ENCODE measurements at regions not wholly inside any gene's neighbourhood (a gene's known extent, or its start where the extent isn't known, plus 50 kb on each side); places are given as distances from the start of the nearest gene placed in this dataset.
"Not testable (repeated sequence)": the region's sequence is repeated elsewhere in the genome, so short reads cannot be mapped to it uniquely, and the experiment has no call there.

DNA sequence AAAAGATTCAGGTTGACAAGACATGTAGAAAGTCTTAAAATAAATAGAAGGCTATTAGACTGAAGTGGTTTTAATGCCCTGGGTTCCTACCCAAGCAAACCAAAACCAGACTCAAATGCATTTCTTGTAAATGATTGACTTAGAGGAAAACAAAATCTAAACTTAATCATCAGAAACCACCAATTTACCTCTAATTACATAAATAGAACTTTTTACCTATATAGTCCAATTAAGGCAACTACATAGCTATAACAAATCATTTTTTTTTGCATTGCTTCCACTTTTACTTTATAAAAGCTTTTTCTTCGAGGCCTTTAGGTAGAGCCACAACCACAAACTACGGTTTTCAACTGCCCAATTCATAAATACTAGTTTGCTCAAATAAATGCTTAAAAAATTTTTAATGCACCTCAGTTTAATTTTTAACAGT is 231.3 kb upstream of the ARHGEF26 start:
- DNase-seq (ENCODE audit: low read depth in 4 of 4, low spot score in 2 of 4): no peak

DNA sequence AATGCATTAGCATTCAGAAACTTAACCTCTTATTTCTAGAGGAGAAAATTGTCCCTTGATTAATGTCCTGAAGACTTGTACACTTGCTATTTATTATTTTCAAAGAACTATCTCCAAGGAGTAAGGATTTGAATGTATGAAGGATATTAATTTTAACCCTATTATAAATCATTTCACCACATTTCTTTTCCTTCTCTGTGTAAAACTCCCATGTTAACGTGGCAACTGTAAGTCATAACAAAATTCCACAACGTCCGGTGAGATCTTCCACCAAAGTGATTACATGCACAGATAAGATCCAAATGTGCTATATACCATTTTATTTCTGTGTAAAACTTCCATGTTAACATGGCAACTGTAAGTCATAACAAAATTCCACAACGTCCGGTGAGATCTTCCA is 229.1 kb upstream of the ARHGEF26 start:
- DNase-seq (ENCODE audit: low read depth in 4 of 4, low spot score in 2 of 4): no peak

DNA sequence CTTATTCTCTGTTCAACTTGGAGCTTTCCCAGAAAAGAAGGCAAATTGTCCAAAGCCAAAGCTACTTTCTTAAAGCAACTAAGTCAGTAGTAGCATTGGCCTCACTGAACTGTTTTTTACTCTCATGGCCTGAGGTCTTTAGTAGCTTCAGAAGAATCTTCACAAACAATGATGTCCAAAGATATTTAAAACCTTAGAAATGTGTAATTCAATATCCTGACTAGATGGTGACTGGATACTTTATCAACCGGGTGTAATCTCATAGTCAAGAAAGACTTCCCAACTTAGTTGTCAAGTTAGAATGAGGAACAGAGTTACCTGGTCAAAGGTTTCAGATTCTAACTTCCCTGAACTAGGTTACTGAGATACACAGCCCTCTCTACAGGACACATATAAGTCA is 226.3 kb upstream of the ARHGEF26 start:
- no peak for DNase-seq (ENCODE audit: low read depth in 4 of 4, low spot score in 2 of 4)

DNA sequence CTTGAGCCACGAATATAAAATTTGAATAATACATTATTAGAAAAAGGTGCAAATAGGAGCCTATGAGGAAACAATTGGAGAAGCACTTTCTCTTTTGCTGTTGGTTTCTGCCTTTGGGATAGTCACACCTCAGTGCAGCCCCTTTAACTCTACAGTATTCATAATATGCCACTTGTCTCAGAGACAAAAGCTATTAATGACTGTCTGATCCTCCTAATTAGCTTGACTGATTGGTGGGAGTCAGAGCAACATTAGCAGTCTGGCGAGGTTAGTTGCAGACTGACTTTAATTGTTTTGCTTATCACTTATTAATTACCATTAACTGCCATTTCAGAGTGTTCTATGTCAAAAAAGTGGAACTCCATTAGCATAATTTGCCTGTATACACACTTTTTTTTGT is 225.0 kb upstream of the ARHGEF26 start:
- DNase-seq (ENCODE audit: low read depth in 4 of 4, low spot score in 2 of 4): no peak

DNA sequence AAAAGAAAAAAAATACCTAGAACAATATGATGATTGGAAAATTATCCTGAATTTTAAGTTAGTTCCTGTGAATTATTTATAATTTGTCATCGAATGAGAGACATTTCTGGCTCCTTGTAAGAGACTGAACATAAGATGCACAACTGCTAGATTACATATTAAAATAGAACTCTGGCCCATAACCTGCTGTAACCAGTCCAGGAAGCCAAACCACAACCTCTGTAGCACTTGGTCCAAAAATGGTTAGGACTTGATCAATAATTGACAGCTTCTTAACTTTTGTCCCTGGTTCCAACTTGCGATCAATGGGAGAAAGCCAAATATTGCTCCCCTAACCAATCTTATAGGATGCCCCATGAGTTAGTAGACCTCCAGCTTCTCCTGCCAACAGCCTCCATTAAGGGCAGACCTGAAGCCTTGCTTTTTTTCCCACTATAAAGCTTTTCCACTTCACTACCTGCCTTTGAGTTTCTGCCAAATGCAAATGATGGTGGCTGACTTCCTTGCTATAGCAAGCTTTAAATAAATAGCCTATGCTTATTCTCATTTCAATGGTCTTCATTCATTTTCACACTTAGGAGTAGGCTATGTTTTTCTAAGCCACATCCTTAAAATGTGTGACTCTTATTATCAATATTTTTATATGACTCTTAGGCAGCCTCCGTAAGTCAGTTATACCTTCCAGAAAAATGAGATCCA is 224.0 kb upstream of the ARHGEF26 start:
- no peak for DNase-seq (ENCODE audit: low read depth in 4 of 4, low spot score in 2 of 4)

DNA sequence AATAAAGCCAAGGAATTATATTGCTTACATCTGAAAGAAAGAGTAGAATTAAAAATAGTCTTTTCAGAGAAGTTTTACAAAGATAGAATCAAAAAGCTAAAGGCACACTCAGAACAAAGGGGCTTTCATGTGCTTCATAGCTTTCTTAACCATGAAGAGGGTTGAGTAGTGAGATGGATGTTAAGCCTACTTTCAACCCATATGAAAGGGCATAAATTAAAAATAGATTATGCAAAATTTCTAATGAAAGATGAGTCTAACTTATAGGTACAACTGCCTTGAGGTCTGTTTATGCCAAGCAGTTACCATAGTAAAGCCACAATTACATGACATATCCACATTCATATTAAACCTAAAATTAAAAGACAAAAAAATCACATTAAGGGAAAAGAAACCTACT is 223.3 kb upstream of the ARHGEF26 start:
- DNase-seq (ENCODE audit: low read depth in 4 of 4, low spot score in 2 of 4): no peak

DNA sequence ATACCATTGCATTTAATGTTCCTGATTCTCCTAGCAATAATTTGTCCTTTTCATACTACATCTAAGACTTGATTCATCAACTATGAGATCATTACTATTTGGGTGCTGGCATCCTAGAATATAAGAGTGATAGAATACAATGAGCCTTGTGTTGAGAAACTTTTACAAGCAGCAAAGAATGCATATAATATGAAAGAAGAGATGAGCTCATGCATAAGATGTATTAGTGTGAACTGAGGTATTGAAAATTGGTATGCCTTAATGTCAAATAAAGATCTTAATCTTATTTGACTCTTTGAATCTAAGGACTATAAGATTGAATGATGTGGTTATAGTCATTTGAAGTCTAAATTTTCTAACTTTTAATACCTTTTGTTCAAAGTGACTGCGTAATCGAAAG is 220.0 kb upstream of the ARHGEF26 start:
- no peak for DNase-seq (ENCODE audit: low read depth in 4 of 4, low spot score in 2 of 4)

DNA sequence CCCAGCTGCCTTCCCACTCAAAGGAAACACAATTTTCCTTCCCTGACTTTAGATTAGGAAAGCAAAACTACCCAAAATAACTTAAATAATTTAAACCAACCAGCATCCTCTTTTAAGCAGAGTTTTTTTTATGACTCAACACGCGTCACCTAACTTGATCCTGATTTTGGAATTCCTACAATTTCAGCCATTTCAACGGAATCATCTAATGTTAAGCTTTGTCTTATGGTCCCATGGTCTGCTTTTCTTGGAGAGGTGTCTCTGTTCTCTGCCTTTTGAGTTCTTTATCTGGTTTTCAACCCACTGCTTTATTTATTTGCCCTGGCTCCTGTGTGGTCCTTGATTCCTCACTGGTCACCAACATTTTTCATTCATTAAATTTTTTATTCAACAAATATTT is 219.2 kb upstream of the ARHGEF26 start:
- DNase-seq (ENCODE audit: low read depth in 4 of 4, low spot score in 2 of 4): no peak

DNA sequence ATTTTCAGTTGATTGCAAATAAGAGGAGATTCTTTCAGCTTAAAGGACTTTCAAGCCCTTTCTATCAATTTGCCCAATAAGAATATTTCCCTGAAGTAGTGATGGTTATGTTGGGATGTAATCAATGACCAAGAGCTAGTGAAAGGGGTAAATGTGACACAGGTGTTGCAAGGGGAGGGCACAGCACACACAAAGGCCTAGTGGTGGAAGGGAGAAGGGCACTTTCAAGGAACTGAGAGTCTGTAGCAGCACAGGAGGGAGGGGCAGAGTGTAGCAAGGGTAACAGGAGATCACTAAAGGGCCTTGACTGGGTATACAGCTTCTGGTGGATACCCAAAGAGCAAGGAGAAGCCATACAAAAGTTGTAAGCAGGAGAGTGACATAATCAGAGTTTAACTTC is 217.8 kb upstream of the ARHGEF26 start:
- DNase-seq (ENCODE audit: low read depth in 4 of 4, low spot score in 2 of 4): no peak

DNA sequence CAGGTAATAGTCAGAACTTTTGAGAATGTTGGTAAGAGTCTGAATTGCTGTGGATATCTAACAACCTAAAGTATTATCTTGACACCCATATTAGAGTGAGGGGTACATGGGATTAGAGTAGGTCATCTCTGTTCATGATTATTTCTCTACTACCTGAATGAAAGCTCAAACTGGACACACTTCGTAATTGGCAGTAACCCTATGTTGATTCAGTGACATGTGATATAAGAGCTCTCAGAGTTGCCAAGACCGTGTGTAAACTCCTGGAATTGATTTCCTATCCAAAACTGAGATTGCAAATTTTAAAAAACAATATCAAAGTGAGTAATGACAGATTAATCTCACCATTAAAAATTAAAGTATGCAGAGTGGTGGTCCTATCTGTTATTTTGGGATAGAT is 214.8 kb upstream of the ARHGEF26 start:
- DNase-seq (ENCODE audit: low read depth in 4 of 4, low spot score in 2 of 4): no peak

DNA sequence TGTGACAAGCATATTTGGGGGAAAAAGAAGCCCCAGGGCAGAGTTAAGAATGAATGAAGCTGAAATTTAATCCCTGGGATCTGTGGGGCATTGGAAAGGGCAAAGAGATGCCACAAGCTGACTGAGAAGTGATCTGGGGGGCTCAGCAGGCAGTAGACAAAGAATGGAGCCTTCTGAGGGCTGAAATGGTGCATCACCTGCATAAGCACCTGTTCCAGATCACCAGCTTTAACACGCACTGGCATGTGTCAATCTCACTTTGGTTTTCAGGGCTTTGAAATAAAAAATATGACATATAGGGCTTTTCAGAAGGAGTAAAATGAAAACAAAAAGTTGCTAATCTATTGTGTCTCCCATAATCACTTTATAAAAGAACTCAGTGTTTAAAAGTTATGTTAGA is 210.8 kb upstream of the ARHGEF26 start:
- no peak for DNase-seq (ENCODE audit: low read depth in 4 of 4, low spot score in 2 of 4)

DNA sequence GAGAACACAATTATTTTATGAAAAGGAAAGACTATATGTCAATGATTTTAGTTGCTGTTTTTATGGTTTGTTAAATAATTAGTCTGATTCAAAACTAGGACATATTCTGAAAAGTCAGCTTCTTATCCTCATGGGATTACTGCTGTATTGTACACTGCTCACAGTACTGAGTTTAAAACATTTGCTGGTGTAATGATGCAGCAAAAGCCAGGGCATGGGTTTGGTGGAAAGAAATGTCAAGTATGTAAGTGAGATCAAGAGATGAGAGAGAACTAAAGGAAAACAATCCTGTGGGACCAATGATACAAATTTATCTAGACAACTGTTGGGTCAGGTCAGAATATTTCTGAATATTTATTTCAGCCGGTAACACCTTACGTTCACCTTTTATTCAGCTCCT is 210.1 kb upstream of the ARHGEF26 start:
- DNase-seq (ENCODE audit: low read depth in 4 of 4, low spot score in 2 of 4): no peak

DNA sequence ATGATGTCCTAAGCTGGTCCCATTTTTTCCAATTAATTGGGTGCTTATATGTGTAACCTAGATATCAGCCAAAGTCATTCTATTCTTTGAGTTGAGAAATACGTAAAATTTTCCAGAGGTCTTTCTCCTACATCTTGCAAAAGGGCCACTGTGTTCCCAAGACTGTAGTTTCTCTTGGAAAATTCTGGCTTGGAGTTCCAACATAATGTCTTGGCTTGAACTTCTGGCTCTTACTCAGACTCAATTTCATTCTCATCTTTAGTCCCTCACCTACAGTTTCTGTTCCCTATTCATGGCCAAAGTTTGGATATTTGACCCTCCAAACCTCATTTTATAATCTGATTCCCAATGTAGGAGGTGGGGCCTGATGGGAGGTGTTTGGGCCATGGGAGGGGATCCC is 201.4 kb upstream of the ARHGEF26 start:
- no peak for DNase-seq (ENCODE audit: low read depth in 4 of 4, low spot score in 2 of 4)

DNA sequence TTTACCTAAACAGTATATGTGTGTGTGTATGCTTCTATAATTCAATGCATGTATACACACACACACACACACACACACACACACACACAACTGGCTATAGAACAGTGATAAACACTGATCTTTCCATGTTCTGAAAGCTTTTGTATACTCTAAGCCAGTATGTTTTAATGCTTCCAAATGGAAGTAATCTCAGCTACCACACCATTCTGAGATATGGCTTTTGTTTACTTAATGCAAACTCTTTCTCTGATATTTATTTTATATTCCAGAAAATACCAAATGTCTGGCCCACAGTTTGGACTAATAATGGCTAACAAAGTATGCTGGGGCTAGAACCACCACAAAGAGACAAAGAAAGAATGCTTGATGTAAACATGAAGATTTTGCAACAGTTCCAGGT is 199.4 kb upstream of the ARHGEF26 start:
- no peak for DNase-seq (ENCODE audit: low read depth in 4 of 4, low spot score in 2 of 4)

DNA sequence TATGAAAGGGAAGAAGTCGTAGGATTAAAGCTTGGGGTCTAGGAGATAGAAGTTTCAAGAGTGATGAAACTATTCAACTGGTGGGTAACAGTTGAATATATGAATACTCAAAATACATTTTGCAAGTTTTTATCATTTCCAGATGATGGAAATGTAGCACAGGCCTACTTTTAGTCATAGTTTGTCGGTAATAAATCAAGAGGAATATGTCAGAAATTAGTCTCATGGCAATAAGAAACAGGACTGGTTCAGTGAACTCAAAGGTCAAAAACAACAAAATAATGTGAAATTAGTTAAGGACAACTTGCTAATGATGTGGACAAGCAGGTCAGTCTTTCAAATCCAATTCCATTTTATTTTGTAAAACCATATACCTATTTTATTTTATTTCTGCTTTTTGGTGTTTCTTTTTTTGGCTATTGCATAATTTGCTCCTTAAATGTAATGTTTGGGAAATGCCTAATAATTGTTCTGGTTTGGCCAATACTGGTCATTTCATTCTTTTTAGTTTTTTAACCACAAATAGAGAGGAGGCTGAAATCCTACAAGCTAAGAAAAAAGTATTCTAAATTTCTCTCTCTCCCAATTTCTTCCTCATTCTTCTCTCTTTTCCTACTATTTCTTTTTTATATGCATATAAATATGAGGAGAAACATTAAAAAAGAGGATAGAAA is 195.2 kb upstream of the ARHGEF26 start:
- DNase-seq (ENCODE audit: low read depth in 4 of 4, low spot score in 2 of 4): no peak

DNA sequence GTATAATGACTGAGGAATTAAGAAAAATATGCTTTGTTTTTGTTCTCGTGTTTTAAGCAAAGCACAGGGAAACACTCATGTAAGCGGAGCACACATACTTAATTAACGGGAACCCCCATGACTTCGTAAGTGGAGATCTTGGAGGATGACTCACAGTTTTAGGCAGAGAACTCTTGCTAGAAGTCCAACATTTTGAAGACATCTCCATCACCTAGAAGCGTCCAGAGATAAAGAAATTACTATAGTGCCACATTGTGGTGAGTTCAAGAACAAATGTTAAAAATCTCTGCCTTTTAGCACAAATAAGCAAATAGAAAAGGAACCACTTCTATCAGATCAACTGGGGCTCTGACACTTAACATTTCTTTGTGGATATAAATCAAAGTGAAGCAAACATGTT is 194.1 kb upstream of the ARHGEF26 start:
- DNase-seq (ENCODE audit: low read depth in 4 of 4, low spot score in 2 of 4): peak in 1 of 4 donors; percentile 16

DNA sequence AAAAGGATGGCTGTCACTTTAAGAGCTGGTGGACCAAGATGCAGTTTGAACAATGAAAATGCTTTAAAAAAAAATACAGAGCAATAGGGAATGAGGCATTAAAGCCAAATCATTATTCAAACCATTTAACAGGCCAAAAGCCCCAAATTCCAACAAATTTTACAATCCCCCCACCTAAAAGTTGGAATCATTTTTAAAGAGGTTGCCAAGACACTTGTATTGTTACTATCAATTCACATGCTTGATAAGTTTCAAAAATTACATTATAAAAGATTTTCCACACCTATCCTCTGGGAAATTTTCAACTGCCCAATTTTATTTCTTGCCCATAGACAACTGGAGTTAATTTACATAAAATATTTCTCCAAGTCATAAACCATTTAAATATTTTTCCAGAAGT is 192.3 kb upstream of the ARHGEF26 start:
- DNase-seq (ENCODE audit: low read depth in 4 of 4, low spot score in 2 of 4): no peak

DNA sequence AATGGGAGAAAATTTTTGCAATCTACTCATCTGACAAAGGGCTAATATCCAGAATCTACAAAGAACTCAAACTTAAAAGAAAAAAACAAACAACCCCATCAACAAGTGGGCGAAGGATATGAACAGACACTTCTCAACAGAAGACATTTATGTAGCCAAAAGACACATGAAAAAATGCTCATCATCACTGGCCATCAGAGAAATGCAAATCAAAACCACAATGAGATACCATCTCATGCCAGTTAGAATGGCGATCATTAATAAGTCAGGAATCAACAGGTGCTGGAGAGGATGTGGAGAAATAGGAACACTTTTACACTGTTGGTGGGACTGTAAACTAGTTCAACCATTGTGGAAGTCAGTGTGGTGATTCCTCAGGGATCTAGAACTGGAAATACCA is 187.7 kb upstream of the ARHGEF26 start:
- not testable (repeated sequence) for DNase-seq (ENCODE audit: low read depth in 4 of 4, low spot score in 2 of 4)

DNA sequence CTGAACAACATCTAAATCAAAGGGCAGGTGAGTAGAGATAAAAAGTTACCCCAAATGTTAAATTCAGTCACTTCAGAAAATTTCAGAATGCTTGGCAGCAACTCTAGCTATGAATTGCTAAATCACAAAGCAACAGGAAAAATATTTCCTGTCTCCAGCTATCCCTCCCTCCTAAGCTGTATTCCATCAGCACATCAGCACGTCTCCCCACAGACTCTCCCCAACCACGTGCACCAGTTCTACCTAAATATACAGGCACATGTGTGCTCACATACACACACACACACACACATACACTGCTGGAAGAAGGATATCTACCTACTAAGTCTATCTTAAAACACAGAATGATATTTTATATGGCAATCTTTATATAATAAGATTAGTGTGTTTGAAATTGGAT is 177.1 kb upstream of the ARHGEF26 start:
- DNase-seq (ENCODE audit: low read depth in 4 of 4, low spot score in 2 of 4): no peak

DNA sequence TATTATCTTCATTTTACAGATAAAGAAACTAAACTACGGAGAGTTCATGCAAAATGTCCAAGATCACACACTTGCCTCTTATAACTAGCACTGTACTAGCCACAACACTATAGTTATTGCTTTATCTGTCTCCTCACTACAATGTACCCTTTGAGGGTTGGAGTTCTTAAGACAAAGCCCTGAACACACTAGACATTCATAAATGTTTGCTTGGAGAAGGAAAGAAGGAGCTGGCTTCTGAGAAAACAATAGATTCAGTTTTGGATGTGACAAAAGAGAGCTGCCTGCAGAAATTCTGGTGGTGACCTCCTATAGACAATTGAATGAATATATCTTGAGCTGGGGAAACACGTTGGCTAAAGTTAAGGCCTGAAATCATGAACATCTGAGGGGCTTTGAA is 169.9 kb upstream of the ARHGEF26 start:
- no peak for DNase-seq (ENCODE audit: low read depth in 4 of 4, low spot score in 2 of 4)

DNA sequence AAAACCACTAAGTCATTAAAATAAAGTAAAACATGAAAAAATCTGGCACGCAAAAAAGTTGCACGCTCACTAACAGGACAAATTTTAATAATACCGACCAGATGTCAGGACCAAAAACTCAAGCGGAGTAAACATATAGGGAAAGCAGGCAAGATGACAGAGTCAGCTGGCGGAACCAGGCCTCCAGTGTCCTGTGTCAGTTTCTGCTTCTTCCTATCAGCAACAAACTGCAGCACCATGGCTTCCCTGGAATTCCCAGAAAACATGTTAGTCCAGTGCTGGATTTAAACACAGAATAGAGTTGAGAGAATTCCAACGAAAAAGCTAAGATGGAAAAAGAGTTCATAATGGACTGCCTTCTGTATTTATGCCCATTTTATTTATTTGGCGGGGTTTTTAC is 169.1 kb upstream of the ARHGEF26 start:
- no peak for DNase-seq (ENCODE audit: low read depth in 4 of 4, low spot score in 2 of 4)

DNA sequence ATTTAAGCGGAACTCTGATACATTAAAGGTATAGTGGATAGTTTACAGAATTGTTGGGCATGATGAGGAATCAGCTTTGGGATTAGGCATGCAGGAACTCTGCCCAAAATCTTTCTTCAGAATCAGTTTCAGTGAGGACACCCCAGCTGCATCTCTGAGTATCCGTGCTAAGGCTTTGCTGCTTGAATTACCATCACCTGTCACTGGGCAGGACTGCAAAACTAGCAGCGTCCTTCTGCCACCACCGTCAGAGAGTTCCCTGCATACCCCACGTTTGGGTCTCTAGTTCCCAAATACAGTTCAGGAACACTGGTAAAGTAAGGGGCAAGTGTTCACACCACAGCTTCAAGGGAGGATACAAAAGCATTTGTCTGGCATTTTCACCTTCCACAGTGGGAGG is 164.6 kb upstream of the ARHGEF26 start:
- no peak for DNase-seq (ENCODE audit: low read depth in 4 of 4, low spot score in 2 of 4)

DNA sequence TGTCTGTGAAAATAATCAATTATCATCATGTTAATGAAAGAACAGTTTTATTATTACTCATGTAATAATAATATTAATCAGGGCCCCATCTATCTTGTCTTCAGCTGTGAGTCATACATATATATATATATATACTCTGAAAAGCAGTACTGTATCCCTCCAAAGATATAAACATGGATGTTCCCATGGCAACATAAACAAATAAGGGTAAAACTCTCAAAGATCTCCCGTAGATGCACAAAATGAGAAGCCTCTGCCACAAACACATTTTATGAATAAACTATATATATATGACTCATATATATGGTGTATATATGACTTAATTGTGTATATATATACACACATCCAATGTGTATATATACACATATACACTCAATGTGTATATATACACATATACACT is 163.8 kb upstream of the ARHGEF26 start:
- DNase-seq (ENCODE audit: low read depth in 4 of 4, low spot score in 2 of 4): no peak
